K562 (cell line): ENCODE measurements at regions not wholly inside any gene's neighbourhood (a gene's known extent, or its start where the extent isn't known, plus 50 kb on each side); places are given as distances from the start of the nearest gene placed in this dataset.

ENCODE experiments used
- FOSL1 ChIP-seq: fragments of 200-800 bp; sonication (Bioruptor generic); conservative IDR thresholded peaks from 2 replicates; pipeline ENCODE4 v1.6.1; 2016; ENCODE audit warnings: missing genetic modification characterization, missing compliant biosample characterization
- MAFK ChIP-seq: IDR thresholded peaks from 2 replicates; pipeline ENCODE4 v1.6.1; 2011; ENCODE audit warnings: low read length, improper control_type of control experiment
- PHF21A ChIP-seq: fragments of 450-650 bp; IDR thresholded peaks from 2 replicates; pipeline ENCODE4 v1.6.1; 2017; ENCODE audit warnings: low read depth, borderline replicate concordance
- SP2 ChIP-seq: IDR thresholded peaks from 2 replicates; pipeline ENCODE4 v1.6.1; 2011; ENCODE audit warnings: mild to moderate bottlenecking, low read depth, low read length, moderate library complexity; ENCODE audit not compliant: poor library complexity, severe bottlenecking; ENCODE audit errors: extremely low read depth
- TF ChIP-seq, protein P1 (sequence below), 3 experiments: IDR thresholded peaks in 2 of 3; conservative IDR thresholded peaks in 1 of 3; 2 replicates each; pipeline ENCODE4 v1.5.1; 2011 to 2012; ENCODE audit warnings: low read length in 3 of 3, mild to moderate bottlenecking in 3 of 3, control low read depth in 2 of 3, improper control_type of control experiment in 1 of 3, inconsistent platforms in 1 of 3, low read depth in 1 of 3, mixed read lengths in 1 of 3, moderate library complexity in 1 of 3; ENCODE audit not compliant: insufficient read depth in 2 of 3

DNA sequence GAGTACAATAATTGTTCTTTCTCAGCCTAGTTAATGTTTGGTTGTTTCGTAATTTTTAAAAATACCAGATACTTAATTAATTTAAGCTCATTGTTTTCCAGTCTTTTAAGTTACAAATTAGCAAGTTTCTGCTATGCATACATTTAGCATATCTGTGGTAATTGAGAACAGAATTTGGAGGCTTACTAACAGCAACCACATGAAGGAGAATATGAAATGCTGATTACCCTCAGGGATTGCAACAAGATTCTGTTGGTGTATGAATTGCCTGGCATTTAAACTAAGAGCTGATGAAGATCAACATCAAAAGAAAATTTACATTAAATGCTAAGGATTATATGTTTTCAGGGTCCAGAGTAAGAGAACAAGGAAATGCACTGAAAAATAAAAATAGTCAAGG is 580.0 kb upstream of the INTU start:
- TF ChIP-seq, protein P1, sequence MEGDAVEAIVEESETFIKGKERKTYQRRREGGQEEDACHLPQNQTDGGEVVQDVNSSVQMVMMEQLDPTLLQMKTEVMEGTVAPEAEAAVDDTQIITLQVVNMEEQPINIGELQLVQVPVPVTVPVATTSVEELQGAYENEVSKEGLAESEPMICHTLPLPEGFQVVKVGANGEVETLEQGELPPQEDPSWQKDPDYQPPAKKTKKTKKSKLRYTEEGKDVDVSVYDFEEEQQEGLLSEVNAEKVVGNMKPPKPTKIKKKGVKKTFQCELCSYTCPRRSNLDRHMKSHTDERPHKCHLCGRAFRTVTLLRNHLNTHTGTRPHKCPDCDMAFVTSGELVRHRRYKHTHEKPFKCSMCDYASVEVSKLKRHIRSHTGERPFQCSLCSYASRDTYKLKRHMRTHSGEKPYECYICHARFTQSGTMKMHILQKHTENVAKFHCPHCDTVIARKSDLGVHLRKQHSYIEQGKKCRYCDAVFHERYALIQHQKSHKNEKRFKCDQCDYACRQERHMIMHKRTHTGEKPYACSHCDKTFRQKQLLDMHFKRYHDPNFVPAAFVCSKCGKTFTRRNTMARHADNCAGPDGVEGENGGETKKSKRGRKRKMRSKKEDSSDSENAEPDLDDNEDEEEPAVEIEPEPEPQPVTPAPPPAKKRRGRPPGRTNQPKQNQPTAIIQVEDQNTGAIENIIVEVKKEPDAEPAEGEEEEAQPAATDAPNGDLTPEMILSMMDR (IDR thresholded peaks at IDR 0.05 in 2 of 3, conservative IDR thresholded peaks at IDR 0.05 in 1 of 3; ENCODE audit: insufficient read depth in 2 of 3, low read depth in 1 of 3, low read length in 3 of 3), result no peak
- no peak for TF ChIP-seq FOSL1 (tag)
- TF ChIP-seq MAFK, result no peak
- TF ChIP-seq SP2, result no peak
- no peak for TF ChIP-seq PHF21A
